Muscle of arm (tissue), 1 donor: ENCODE measurements at regions not wholly inside any gene's neighbourhood (a gene's known extent, or its start where the extent isn't known, plus 50 kb on each side); places are given as distances from the start of the nearest gene placed in this dataset.
"Not testable (repeated sequence)": the region's sequence is repeated elsewhere in the genome, so short reads cannot be mapped to it uniquely, and the experiment has no call there.

ENCODE experiments used
- DNase-seq: peaks from one replicate; pipeline ENCODE4 v3.0.0-alpha.2; 2013

DNA sequence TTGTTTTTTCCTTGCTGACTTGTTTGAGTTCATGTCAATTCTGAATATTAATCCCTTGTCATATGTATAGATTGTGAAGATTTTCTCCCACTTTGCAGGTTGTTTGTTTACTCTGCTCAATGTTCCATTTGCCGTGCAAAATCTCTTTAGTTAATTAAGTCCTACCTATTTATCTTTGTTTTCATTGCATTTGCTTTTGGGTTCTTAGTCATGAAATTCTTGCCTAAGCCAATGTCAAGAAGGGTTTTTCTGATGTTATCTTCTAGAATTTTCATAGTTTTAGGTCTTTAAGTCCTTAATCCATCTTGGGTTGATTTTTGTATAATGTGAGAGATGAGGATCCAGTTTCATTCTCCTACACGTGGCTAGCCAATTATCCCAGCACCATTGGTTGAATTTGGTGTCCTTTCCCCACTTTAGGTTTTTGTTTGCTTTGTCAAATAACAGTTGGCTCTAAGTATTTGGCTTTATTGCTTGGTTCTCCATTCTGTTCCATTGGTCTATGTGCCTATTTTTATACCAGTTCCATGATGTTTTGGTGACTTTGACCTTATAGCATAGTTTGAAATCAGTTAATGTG lies 163.1 kb upstream of the PGR start:
- no peak for DNase-seq

DNA sequence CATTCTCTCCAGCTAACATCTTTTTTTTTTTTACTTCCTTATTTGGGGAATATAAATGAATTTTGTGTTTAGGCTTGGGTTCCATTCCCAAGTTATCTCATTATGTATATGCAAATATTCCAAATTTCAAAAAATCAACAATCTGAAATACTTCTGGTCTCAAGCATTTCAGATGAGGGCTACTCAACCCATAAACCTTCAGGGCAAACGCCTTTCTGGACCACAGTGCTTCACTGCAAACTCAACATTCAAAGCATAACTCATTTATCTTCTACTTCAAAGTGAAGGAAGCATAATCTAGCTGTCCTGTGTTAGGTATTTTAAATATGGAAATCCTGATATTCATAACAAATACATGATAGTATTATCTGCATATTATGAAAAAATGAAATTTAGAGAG lies 161.7 kb upstream of the PGR start:
- DNase-seq = no peak

DNA sequence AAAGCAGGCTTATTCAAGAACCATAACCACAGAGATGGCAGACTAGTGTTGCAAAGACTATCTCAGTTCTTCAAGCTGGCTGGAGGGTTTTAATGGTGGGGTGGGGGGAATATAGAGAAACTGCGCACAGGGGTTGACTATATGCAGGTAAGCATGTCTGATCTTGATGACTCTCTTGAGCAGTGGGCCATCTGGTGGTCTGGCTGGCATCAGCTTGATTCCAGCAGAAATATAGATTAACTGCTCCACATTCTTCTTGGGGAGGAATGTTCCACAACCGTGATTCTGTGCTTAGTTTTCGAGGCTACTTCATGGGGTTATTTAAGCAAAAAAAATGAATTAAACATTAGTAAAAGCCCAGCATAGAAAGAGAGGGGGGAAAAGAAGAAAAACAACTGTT lies 158.8 kb upstream of the PGR start:
- no peak for DNase-seq

DNA sequence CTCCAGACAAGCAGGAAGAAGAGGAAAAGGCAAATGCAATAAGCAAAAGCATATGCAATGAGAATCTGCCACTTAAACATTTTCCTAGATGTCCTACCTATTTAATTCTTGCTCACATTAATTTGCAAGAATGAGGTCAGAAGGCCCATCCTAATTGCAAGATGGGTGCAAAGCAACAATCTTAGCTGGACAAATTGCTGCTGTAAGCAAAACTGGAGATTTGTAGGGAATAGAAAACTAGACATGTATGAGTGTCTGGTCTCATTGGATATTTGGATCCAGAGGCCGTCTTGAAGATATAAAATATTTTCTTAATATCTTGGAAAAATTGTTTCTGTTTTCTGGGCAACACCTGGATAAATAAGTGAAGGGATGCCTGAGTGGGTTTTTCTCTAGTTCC lies 150.1 kb upstream of the PGR start:
- DNase-seq = no peak

DNA sequence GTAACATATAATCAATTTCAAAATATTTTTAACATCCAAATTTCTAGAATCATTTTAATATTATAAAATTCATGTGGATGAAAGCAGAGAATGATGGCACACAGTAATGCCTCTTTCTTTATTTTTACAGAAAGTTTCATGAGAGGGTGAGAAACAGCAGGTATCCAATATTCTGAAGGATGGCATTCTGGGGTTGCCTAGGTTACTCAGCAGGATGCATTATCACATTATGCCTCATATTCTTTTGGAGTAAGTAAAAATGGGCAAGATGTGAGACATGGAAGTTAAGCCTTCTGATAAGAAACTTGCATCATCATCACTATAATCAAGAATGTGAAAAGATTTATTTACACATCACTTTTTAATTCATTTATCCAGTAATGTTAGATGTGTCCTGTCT lies 148.7 kb upstream of the PGR start:
- no peak for DNase-seq

DNA sequence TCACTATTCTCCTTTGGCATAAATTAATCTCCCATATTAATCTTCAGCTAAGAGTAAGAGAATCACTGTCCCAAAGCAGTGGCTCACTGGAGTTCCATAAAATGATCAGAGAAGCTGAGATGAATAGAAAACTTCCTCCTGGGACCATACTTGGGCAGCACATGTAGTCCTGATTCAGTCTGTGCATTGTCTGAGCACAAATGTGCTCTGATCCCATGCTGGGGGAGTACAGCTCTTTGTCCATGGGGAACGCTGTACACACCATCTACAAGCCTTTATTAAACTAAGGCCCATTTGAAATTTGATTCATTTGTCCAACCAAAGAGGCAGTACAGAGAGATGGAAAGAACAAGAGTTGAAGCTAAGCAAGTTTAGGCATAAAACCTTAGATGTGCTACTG lies 147.4 kb upstream of the PGR start:
- no peak for DNase-seq

DNA sequence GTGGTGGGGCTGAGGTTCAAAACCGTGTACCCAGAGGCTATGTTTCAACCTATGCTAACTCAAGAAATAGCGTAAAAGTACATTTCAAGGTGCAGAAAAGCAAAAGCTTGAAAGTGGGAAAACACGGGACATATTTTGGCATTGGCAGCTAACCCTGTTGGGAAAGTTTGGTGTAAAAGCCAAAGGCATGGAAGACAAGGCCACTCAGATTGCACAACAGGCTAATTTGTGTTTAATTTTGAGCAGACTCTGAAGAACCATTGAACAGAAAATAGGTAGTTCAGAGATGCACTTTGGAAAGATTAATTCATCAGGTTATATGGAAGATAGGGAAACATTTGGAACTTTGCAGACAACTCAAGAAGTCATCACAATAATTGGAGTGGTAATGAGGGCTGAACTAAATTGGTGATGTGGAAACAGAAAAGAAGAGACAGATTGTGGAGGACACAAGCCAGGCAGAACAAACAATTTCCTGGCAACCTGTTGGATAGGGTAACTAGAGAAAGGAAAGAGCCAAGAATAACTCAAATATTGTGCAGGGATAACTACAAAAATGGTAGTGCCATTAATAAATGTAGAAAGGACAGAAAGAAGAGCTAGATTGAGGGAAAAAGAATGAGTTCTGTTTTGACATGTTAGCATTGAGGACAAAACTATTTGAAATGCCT lies 140.5 kb upstream of the PGR start:
- DNase-seq = no peak

DNA sequence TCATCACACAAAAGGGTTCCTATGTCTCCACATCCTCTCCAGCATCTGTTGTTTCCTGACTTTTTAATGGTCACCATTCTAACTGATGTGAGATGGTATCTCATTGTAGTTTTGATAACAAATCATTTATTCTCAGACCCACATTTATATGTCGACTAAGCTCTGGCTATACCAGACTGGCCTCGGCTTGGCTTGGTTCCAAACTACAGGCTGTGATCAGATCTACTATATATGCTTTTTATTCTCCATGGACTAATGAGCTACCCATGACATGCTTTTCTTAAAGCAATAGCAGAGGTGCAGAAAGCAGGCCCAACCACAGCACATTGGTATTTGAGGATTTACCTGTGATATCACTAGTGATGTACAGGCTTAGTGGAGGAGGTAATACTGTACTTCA lies 139.8 kb upstream of the PGR start:
- DNase-seq = no peak

DNA sequence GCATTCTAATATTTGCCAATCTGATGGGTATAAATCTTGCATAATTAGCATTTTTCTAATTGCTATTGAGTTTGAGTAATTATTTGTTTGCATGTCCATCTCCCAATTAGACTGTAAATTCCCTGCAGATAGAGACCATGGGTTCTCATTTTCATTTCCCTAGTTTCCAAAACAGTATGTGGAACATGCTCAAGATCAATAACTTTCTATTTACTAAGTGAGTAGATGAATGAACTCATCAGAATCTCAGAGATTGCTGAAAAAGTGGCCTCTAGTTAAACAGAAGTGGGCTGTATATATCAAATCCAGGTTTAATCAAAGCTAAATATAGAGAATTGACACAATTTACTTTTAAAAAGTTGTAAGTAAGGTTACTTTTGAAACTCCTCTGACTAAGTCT lies 138.0 kb upstream of the PGR start:
- DNase-seq = no peak

DNA sequence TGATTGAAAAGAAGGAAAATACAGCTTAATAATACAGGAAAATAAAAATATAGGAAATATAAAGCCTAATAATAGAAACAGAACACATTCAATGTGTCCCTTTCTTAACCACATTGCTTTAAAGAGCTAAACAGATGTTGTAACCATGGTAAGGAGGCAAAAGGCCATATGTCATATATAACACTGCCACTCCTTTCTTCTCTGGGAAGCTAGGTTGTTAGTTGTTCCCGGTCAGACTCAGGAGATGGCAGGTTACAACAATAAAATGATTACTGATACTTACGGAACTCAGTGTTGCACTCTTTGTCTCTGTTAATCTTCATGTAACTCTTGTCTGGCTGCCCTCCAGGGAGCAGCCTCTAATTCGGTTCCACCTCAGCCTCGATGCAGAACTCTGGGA lies 134.7 kb upstream of the PGR start:
- peak; percentile 0 for DNase-seq

DNA sequence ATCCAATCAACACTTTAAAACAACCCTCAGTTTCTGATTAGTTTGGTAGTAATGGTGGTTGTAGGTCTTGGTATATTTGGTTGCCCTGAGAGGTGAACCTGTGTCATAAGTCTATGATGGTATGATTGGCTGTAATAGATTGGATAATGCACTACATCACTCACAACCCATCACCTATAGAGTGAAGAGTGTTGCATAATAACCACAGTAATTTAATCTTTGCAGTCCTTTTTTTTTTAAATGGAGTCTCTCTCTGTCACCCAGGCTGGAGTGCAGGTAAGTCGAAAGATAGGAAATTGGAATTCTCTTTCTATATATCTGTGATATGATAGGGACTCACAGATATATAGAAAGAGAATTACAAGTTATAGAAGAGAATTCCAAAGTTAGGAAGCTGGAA lies 133.4 kb upstream of the PGR start:
- DNase-seq = no peak

DNA sequence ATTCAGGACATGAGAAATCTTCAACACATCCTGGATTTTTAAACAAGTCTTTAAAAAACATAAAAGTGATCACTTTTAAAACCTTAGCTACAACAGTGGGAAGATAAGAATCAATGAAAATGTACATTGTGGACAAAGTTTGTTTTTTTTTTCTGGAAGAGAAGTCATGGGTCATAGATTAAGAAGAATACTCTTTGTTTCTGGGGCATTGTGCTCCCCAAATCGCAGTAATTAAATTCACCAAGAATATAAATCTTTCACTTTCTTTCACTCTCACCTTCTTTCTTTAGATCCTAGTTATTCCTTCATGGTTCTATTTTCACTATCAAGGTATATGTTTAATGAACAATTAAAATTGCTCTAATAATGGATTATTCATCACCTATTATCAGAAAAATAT lies 132.6 kb upstream of the PGR start:
- DNase-seq = no peak

DNA sequence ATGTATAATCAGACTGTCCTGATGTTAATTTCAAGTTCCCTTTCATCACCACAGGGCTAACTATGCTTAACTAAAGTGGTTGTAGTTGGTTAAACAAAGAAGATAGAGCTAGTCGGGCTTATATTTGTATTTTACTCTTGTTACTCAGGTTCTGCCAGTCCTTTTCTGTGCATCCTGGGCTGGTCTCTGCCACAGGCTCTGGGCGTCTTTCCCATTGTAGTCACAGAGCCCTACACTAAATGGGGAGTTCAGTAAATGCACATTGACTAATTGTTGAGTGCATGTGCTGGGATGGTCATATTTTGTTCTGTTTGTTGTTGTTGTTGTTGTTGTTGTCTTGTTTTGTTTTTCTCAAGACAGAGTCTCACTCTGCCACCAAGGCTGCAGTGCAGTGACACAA lies 125.4 kb upstream of the PGR start:
- DNase-seq = no peak

DNA sequence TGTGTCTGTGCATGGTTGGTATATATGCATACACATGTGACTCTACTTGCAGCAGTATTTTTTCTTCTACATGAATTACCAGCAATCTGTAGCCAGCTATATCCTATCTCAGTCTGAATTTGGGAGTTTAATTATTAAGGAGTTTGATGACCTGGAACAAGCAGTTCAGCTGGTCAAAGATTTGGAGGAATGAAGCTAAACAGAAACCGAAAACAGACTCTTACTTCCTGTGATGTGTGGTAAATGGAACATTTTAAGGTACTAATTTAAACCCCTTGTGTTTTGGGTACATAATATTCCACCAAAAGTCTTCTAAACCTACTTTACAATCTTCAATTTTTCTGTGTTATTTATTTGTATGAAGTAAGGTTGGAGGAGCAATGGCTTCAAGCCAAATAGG lies 124.4 kb upstream of the PGR start:
- no peak for DNase-seq

DNA sequence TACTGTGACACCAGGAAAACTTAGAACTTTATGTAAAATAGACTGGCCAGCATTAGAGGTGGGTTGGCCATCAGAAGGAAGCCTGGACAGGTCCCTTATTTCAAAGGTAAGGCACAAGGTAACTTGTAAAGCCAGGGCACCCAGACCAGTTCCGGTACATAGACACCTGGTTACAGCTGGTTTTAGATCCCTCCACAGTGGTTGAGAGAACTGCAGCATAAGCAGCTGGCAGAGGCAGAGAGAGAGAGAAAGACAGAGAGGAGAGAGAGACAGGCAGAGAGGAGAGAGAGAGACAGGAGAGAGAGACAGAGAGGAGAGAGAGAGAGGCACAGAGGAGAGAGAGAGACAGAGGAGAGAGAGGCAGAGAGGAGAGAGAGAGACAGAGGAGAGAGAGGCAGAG lies 116.0 kb upstream of the PGR start:
- DNase-seq = not testable (repeated sequence)

DNA sequence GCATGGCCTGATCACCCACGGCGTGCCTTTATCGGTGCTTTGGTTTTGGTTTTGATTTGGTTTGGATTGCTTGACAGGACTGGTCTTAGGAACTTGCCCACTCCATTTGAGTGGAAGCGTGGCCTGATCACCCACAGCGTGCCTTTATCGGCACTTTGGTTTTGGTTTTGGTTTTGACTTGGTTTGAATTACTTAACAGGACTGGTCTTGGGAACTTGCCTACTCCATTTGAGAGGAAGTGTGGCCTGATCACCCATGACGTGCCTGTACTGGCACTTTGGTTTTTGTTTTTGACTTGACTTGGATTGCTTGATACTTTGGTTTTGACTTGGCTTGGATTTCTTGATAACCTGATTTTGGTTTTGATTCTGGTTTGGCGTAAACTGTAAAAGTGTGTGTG lies 115.5 kb upstream of the PGR start:
- not testable (repeated sequence) for DNase-seq

DNA sequence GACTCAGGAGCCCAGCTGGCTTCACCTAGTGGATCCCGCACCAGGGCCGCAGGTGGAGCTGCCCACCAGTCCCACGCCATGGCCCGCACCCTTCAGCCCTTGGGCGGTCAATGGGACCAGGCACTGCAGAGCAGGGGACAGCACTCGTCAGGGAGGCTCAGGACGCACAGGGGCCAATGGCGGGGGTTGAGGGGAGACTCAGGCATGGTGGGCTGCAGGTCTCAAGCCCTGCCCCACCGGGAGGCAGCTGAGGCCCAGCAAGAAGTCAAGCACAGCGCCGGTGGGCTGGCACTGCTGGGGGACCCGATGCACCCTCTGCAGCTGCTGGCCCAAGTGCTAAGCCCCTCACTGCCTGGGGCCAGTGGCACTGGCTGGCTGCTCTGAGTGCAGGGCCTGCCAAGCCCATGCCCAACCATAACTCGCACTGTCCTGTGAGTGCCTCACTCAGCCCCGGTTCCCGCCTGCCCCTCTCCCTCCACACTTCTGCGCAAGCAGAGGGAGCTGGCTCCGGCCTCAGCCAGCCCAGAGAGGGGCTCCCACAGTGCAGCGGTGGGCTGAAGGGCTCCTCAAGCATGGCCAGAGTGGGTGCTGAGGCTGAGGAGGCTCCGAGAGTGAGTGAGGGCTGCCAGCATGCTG lies 111.7 kb upstream of the PGR start:
- DNase-seq = no peak

DNA sequence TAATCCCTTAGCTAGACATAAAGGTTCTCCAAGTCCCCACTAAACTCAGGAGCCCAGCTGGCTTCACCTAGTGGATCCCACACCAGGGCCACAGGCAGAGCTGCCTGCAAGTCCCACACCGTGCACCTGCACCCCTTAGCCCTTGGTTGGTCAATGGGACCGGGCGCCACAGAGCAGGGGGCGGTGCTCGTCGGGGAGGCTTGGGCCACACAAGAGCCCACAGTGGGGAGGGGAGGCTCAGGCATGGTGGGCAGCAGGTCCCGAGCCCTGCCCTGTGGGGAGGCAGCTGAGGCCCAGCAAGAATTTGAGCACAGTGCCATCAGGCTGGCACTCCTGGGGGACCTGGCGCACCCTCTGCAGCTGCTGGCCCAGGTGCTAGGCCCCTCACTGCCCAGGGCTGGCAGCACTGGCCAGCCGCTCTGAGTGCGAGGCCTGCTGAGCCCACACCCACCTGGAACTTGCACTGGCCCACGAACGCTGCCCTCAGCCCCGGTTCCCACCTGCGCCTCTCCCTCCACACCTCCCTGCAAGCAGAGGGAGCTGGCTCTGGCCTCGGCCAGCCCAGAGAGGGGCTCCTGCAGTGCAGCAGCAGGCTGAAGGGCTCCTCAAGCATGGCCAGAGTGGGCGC lies 101.7 kb upstream of the PGR start:
- DNase-seq = not testable (repeated sequence)

DNA sequence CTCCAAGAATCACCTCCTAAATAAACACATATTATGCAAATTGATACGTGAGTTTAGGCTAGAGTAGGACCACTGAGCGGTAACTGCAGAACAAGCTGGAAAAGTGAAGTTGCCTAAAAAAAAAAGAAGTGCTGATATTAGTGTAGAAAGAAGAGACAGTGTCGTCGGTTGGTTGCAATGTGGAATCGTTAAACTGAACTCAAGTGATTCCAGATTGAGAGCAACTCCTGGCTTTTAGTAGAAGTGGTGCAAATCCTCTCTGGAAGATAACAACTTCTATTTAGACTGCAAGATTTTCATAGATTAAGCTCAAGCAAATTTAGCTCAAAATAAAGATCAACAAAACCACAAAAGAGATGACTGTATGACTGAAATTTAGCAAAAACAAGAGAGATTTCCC lies 97.0 kb upstream of the PGR start:
- DNase-seq = no peak

DNA sequence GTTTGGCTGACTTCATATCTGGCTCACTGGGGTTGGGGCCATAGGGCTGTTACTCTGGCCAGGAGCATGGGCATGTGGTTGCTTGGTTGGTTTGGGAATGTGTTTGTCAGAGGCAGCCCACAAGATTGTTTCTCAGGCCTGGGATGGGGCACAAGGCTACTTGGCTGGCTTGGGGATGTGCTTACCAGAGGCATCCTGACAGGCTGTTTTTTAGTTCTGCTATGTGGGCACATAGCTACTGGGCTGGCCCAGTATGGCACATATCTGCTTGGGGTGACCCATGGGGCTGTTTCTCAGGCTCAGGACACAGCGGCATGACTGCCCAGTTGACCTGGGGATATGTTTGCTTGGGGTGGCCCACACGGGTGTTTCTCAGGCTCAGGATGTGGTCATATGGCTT lies 94.6 kb upstream of the PGR start:
- no peak for DNase-seq

DNA sequence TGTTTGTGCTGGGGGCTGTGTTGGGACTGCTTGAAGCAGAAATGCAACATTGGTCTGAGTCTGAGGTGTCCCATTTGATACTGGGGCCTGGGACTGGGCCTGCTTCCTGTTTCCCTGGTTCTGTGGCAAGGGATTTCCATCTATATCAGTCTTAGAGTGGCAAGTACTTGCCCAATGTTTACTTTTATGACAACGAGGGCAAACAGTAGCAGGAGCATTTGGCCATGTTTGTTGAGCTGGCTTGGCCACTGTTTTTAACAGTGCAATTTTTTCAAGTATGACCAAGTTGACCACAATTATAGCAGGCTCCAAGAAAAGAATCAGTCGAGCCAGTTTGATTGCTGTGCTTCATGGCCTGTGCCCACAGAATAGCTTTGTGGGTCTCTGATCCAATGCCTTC lies 88.5 kb upstream of the PGR start:
- not testable (repeated sequence) for DNase-seq

DNA sequence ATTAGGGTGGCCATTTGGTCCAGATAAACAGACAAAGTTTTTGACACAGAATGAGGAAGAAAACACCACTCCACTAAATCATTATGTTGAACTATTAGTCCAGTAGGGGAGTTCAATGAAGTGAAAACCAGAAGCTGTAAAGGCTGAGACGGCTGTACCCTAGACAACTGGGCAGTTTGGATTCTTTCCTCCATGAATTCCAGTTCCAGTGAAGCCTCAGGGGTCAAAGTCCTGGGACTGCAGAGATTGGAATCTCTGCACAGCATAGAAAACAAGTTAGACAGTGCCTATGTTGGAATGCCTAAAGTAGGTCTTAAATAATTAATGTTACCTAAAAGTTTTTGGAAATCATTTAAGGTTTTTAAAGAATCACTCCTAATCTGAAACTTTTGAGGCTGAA lies 86.5 kb upstream of the PGR start:
- not testable (repeated sequence) for DNase-seq

DNA sequence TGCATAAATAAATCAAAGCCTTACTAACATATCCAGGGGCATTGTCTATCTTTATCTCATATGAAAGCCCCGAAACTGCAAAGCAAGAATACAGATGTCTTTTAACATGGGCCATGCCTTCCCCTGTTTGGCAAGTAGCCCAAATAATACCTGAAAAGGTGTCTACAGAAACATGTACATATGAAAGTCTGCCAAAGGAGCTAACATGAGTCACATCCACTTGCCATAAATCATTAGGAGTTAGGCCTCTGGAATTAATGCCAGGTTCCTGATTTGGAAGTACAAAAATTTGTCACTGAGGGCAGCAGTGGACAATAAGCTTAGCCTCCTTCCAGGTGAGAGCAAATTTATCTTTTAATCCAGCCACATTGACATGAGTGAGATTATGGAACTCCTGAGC lies 85.5 kb upstream of the PGR start:
- no peak for DNase-seq
